Upper lobe of left lung (tissue), 4 donors: ENCODE measurements at regions not wholly inside any gene's neighbourhood (a gene's known extent, or its start where the extent isn't known, plus 50 kb on each side); places are given as distances from the start of the nearest gene placed in this dataset.

Experiments
- CTCF ChIP-seq, 6 experiments: fragments of 450-650 bp in 4 of 6; fragments of 200-600 bp in 2 of 6; sonication (generic) in 2 of 6; IDR thresholded peaks; one replicate each; pipeline ENCODE4 v1.5.1; 2016 to 2019; ENCODE audit warnings: antibody characterized with exemption in 6 of 6
- EP300 ChIP-seq, 4 donors: sonication (generic); formaldehyde crosslinking; IDR thresholded peaks; one replicate each; pipeline ENCODE4 v1.5.1; 2017; ENCODE audit warnings: antibody characterized with exemption in 4 of 4, control low read depth in 2 of 4
- POLR2A ChIP-seq, 4 donors: fragments of 450-650 bp; IDR thresholded peaks; one replicate each; pipeline ENCODE4 v1.5.1; 2016 to 2017; ENCODE audit warnings: antibody characterized with exemption in 4 of 4, mild to moderate bottlenecking in 2 of 4

GRCh38 chr6:100130630-100131029, 136.6 kb upstream of the MCHR2 start:
- TF ChIP-seq EP300 (IDR thresholded peaks at IDR 0.05) (no peak), POLR2A (IDR thresholded peaks at IDR 0.05) (no peak), CTCF (IDR thresholded peaks at IDR 0.05) (no peak)
